ENCODE measurements at regions not wholly inside any gene's neighbourhood (a gene's known extent, or its start where the extent isn't known, plus 50 kb on each side); places are given as distances from the start of the nearest gene placed in this dataset.

- TF ChIP-seq, protein P1, sequence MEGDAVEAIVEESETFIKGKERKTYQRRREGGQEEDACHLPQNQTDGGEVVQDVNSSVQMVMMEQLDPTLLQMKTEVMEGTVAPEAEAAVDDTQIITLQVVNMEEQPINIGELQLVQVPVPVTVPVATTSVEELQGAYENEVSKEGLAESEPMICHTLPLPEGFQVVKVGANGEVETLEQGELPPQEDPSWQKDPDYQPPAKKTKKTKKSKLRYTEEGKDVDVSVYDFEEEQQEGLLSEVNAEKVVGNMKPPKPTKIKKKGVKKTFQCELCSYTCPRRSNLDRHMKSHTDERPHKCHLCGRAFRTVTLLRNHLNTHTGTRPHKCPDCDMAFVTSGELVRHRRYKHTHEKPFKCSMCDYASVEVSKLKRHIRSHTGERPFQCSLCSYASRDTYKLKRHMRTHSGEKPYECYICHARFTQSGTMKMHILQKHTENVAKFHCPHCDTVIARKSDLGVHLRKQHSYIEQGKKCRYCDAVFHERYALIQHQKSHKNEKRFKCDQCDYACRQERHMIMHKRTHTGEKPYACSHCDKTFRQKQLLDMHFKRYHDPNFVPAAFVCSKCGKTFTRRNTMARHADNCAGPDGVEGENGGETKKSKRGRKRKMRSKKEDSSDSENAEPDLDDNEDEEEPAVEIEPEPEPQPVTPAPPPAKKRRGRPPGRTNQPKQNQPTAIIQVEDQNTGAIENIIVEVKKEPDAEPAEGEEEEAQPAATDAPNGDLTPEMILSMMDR (conservative IDR thresholded peaks at IDR 0.05; ENCODE audit: low read depth, low read length), result no peak
- no peak for TF ChIP-seq EZH2 (IDR thresholded peaks at IDR 0.05; ENCODE audit: borderline replicate concordance, low read depth, low read length, poor library complexity, severe bottlenecking)
Observed at GRCh38 chr2:18232731-18233438, 327.6 kb downstream of the RDH14 start.

Data from A673 (cell line).